Osteocyte (in vitro differentiated cells): ENCODE measurements at regions not wholly inside any gene's neighbourhood (a gene's known extent, or its start where the extent isn't known, plus 50 kb on each side); places are given as distances from the start of the nearest gene placed in this dataset.

Experiments
- DNase-seq: peaks from one replicate; pipeline ENCODE4 v3.0.0; 2021; ENCODE audit warnings: mixed read lengths; ENCODE audit not compliant: unreplicated experiment; ENCODE audit errors: extremely low spot score
- H3K27ac Mint-ChIP-seq: one replicate; pipeline ENCODE4 v1.8.0; 2021; ENCODE audit warnings: mild to moderate bottlenecking, mixed read lengths; ENCODE audit not compliant: unreplicated experiment
- H3K27me3 Mint-ChIP-seq: one replicate; pipeline ENCODE4 v1.8.0; 2021; ENCODE audit warnings: mixed read lengths; ENCODE audit not compliant: unreplicated experiment
- H3K36me3 Mint-ChIP-seq: one replicate; pipeline ENCODE4 v1.8.0; 2021; ENCODE audit warnings: mixed read lengths; ENCODE audit not compliant: unreplicated experiment
- H3K4me1 Mint-ChIP-seq: one replicate; pipeline ENCODE4 v1.8.0; 2021; ENCODE audit warnings: mixed read lengths; ENCODE audit not compliant: unreplicated experiment
- H3K4me3 Mint-ChIP-seq: one replicate; pipeline ENCODE4 v1.8.0; 2021; ENCODE audit warnings: mild to moderate bottlenecking, moderate library complexity, mixed read lengths; ENCODE audit not compliant: unreplicated experiment
- H3K9me3 Mint-ChIP-seq: one replicate; pipeline ENCODE4 v1.8.0; 2021; ENCODE audit warnings: mixed read lengths; ENCODE audit not compliant: unreplicated experiment
- CTCF ChIP-seq: fragments of 200-600 bp; sonication (generic); IDR thresholded peaks from 2 replicates; pipeline ENCODE4 v1.5.0; 2021; ENCODE audit warnings: antibody characterized with exemption, mild to moderate bottlenecking, moderate library complexity

GRCh38 chr14:98924046-98924445 is 348.0 kb downstream of the BCL11B start:
- H3K4me1 Mint-ChIP-seq, result no peaks in the 10 kb centered on the region
- H3K9me3 Mint-ChIP-seq, result peaks cover 11% of the 10 kb centered on the region
- H3K4me3 Mint-ChIP-seq, result no peak overlapping the region
- DNase-seq, result no peak
- no peak overlapping the region for H3K27ac Mint-ChIP-seq
- H3K27me3 Mint-ChIP-seq, result peaks cover 7% of the 10 kb centered on the region
- no peaks in the 10 kb centered on the region for H3K36me3 Mint-ChIP-seq
- TF ChIP-seq CTCF, result no peak

- H3K27me3 Mint-ChIP-seq, result peaks cover 6% of the 10 kb centered on the region
- no peaks in the 10 kb centered on the region for H3K36me3 Mint-ChIP-seq
- no peak for TF ChIP-seq CTCF
- DNase-seq, result no peak
- no peak overlapping the region for H3K27ac Mint-ChIP-seq
- H3K4me1 Mint-ChIP-seq, result no peaks in the 10 kb centered on the region
- H3K9me3 Mint-ChIP-seq, result peaks cover 11% of the 10 kb centered on the region
- H3K4me3 Mint-ChIP-seq, result no peak overlapping the region
Observed at GRCh38 chr14:98925354-98926040, 346.5 kb downstream of the BCL11B start.

- Mint-ChIP-seq H3K4me3 (no peak overlapping the region), H3K4me1 (no peaks in the 10 kb centered on the region), H3K9me3 (peaks cover 11% of the 10 kb centered on the region), H3K36me3 (no peaks in the 10 kb centered on the region), H3K27ac (no peak overlapping the region), H3K27me3 (peaks cover 8% of the 10 kb centered on the region)
- no peak for TF ChIP-seq CTCF
- no peak for DNase-seq
Observed at GRCh38 chr14:98926146-98926545, 345.9 kb downstream of the BCL11B start.

- no peaks in the 10 kb centered on the region for H3K4me1 Mint-ChIP-seq
- no peak for DNase-seq
- H3K27me3 Mint-ChIP-seq, result peaks cover 8% of the 10 kb centered on the region
Observed at GRCh38 chr14:98926801-98927200, 345.2 kb downstream of the BCL11B start.

GRCh38 chr14:98927986-98928385 is 344.0 kb downstream of the BCL11B start:
- H3K4me3 Mint-ChIP-seq, result no peak overlapping the region
- DNase-seq, result no peak

More at GRCh38 chr14:98926801-98927200, 345.2 kb downstream of the BCL11B start:
- Mint-ChIP-seq H3K27ac (no peak overlapping the region), H3K9me3 (peaks cover 10% of the 10 kb centered on the region), H3K4me3 (no peak overlapping the region), H3K36me3 (no peaks in the 10 kb centered on the region)
- no peak for TF ChIP-seq CTCF

More at GRCh38 chr14:98927986-98928385, 344.0 kb downstream of the BCL11B start:
- Mint-ChIP-seq H3K27ac (no peak overlapping the region), H3K9me3 (no peaks in the 10 kb centered on the region), H3K27me3 (peaks cover 4% of the 10 kb centered on the region), H3K36me3 (no peaks in the 10 kb centered on the region), H3K4me1 (no peaks in the 10 kb centered on the region)
- no peak for TF ChIP-seq CTCF
